Upper lobe of left lung (tissue), 6 donors: ENCODE measurements at regions not wholly inside any gene's neighbourhood (a gene's known extent, or its start where the extent isn't known, plus 50 kb on each side); places are given as distances from the start of the nearest gene placed in this dataset.

Experiments used
- ATAC-seq, 2 donors: fragments of 200-7000 bp; cut with Tn5 transposase; one replicate each; pipeline ENCODE4 v1.9.1; 2022; ENCODE audit warnings: mild to moderate bottlenecking in 2 of 2, moderate library complexity in 2 of 2; ENCODE audit not compliant: low FRiP score in 2 of 2
- DNase-seq, 2 donors: peaks; one replicate each; pipeline ENCODE4 v3.0.0-alpha.2; 2019 to 2020
- H3K27ac ChIP-seq, 4 donors: fragments of 200-600 bp; sonication (generic); one replicate each; pipeline ENCODE4 v1.5.1; 2016 to 2019
- H3K27me3 ChIP-seq, 4 donors: fragments of 200-600 bp; sonication (generic); one replicate each; pipeline ENCODE4 v1.5.1; 2017 to 2019
- H3K36me3 ChIP-seq, 4 donors: fragments of 200-600 bp; sonication (generic); one replicate each; pipeline ENCODE4 v1.5.1; 2016 to 2019
- H3K4me1 ChIP-seq, 4 donors: fragments of 200-600 bp; sonication (generic); one replicate each; pipeline ENCODE4 v1.5.1; 2018 to 2019
- H3K4me3 ChIP-seq, 4 donors: fragments of 200-600 bp; sonication (generic); one replicate each; pipeline ENCODE4 v1.5.1; 2017 to 2019; ENCODE audit warnings: mild to moderate bottlenecking in 2 of 4, moderate library complexity in 1 of 4
- H3K9me3 ChIP-seq, 4 donors: fragments of 200-600 bp; sonication (generic); one replicate each; pipeline ENCODE4 v1.5.1; 2018 to 2019
- CTCF ChIP-seq, 6 experiments: fragments of 450-650 bp in 4 of 6; fragments of 200-600 bp in 2 of 6; sonication (generic) in 2 of 6; IDR thresholded peaks; one replicate each; pipeline ENCODE4 v1.5.1; 2016 to 2019; ENCODE audit warnings: antibody characterized with exemption in 6 of 6
- EP300 ChIP-seq, 4 donors: sonication (generic); formaldehyde crosslinking; IDR thresholded peaks; one replicate each; pipeline ENCODE4 v1.5.1; 2017; ENCODE audit warnings: antibody characterized with exemption in 4 of 4, control low read depth in 2 of 4
- POLR2A ChIP-seq, 4 donors: fragments of 450-650 bp; IDR thresholded peaks; one replicate each; pipeline ENCODE4 v1.5.1; 2016 to 2017; ENCODE audit warnings: antibody characterized with exemption in 4 of 4, mild to moderate bottlenecking in 2 of 4
- POLR2AphosphoS5 ChIP-seq, 2 donors: sonication (generic); formaldehyde crosslinking; IDR thresholded peaks; one replicate each; pipeline ENCODE4 v1.5.1; 2017; ENCODE audit warnings: antibody characterized with exemption in 2 of 2
- whole genome bisulfite sequencing, 2 donors: methylation state at CpG; one replicate each; pipeline ENCODE4 v1.1.5; 2017 to 2018; 5-methylcytosine and 5-hydroxymethylcytosine counted together
- donor health status: DM: no; HTN: no; CAD: no; lungs with moderate emphysema.
- donor health status: DM: no; HTN: yes; CAD: no; lungs with severe emphysema.

- no peak for ATAC-seq
- TF ChIP-seq CTCF (IDR thresholded peaks at IDR 0.05) (no peak), POLR2A (IDR thresholded peaks at IDR 0.05) (no peak), EP300 (IDR thresholded peaks at IDR 0.05) (no peak), POLR2AphosphoS5 (IDR thresholded peaks at IDR 0.05) (no peak)
Observed at GRCh38 chr6:121971931-121972335, 427.5 kb upstream of the HSF2 start.

GRCh38 chr6:121984956-121985355 is 414.5 kb upstream of the HSF2 start:
- TF ChIP-seq POLR2AphosphoS5 (IDR thresholded peaks at IDR 0.05) (no peak), POLR2A (IDR thresholded peaks at IDR 0.05) (no peak), CTCF (IDR thresholded peaks at IDR 0.05) (no peak), EP300 (IDR thresholded peaks at IDR 0.05) (no peak)
- WGBS, 2 donors: 70% methylated on average over 2 of the region's 3 CpGs; no CpG with 5 or more reads in 1 of the 2 donors
- peak in 1 of 2 donors; percentile 16 for ATAC-seq
- Histone ChIP-seq H3K36me3 (no peaks in the 10 kb centered on the region), H3K27me3 (no peaks in the 10 kb centered on the region), H3K4me1 (no peaks in the 10 kb centered on the region), H3K9me3 (peaks cover 0 to 5% (median 0%) of the 10 kb centered on the region in 4 donors), H3K4me3 (no peak overlapping the region), H3K27ac (no peak overlapping the region)
- no peak for DNase-seq

More at GRCh38 chr6:121971931-121972335, 427.5 kb upstream of the HSF2 start:
- DNase-seq: no peak
- Histone ChIP-seq H3K27me3 (no peaks in the 10 kb centered on the region), H3K36me3 (no peaks in the 10 kb centered on the region), H3K9me3 (no peaks in the 10 kb centered on the region), H3K27ac (no peak overlapping the region), H3K4me1 (no peaks in the 10 kb centered on the region), H3K4me3 (no peak overlapping the region)

- DNase-seq: peak in 1 of 2 donors; percentile 31
- Histone ChIP-seq H3K36me3 (no peaks in the 10 kb centered on the region), H3K27me3 (no peaks in the 10 kb centered on the region), H3K27ac (no peak overlapping the region), H3K9me3 (no peaks in the 10 kb centered on the region), H3K4me1 (no peaks in the 10 kb centered on the region), H3K4me3 (no peak overlapping the region)
- no peak for TF ChIP-seq POLR2AphosphoS5 (IDR thresholded peaks at IDR 0.05)
- no peak for TF ChIP-seq POLR2A (IDR thresholded peaks at IDR 0.05)
- no peak for TF ChIP-seq CTCF (IDR thresholded peaks at IDR 0.05)
- ATAC-seq: no peak
- WGBS, 2 donors: 69 to 76% methylated on average over 6 of the region's 6 CpGs
Observed at GRCh38 chr6:121993362-121993761, 406.1 kb upstream of the HSF2 start.

GRCh38 chr6:121994919-121995318 is 404.5 kb upstream of the HSF2 start:
- Histone ChIP-seq H3K9me3 (no peaks in the 10 kb centered on the region), H3K4me3 (no peak overlapping the region), H3K27me3 (no peaks in the 10 kb centered on the region), H3K36me3 (no peaks in the 10 kb centered on the region), H3K4me1 (no peaks in the 10 kb centered on the region), H3K27ac (no peak overlapping the region)
- TF ChIP-seq POLR2A (IDR thresholded peaks at IDR 0.05): no peak
- no peak for TF ChIP-seq POLR2AphosphoS5 (IDR thresholded peaks at IDR 0.05)
- no peak for TF ChIP-seq CTCF (IDR thresholded peaks at IDR 0.05)
- TF ChIP-seq EP300 (IDR thresholded peaks at IDR 0.05): no peak
- WGBS, 2 donors: 0 to 30% methylated on average over 1 of the region's 1 CpG
- ATAC-seq (no peak), DNase-seq (no peak)

GRCh38 chr6:121998631-121999030 is 400.8 kb upstream of the HSF2 start:
- no peaks in the 10 kb centered on the region for H3K9me3 ChIP-seq
- H3K27me3 ChIP-seq: no peaks in the 10 kb centered on the region
- ATAC-seq (no peak), DNase-seq (no peak)
- TF ChIP-seq POLR2AphosphoS5 (IDR thresholded peaks at IDR 0.05) (no peak), EP300 (IDR thresholded peaks at IDR 0.05) (no peak), CTCF (IDR thresholded peaks at IDR 0.05) (no peak), POLR2A (IDR thresholded peaks at IDR 0.05) (no peak)
- 57 to 82% methylated on average over 2 of the region's 2 CpGs for WGBS, 2 donors
- no peak overlapping the region for H3K4me3 ChIP-seq
- no peak overlapping the region for H3K27ac ChIP-seq
- no peaks in the 10 kb centered on the region for H3K4me1 ChIP-seq
- H3K36me3 ChIP-seq: no peaks in the 10 kb centered on the region
